Activated naive CD4-positive, alpha-beta T cell treated with Interleukin-2 at 50 U/mL for 16 hours (primary cell): ENCODE measurements at regions not wholly inside any gene's neighbourhood (a gene's known extent, or its start where the extent isn't known, plus 50 kb on each side); places are given as distances from the start of the nearest gene placed in this dataset.
A peak's percentile ranks its signal among the peaks of the same experiment; 100 is the strongest.

Experiments used
- DNase-seq: peaks from one replicate; pipeline ENCODE4 v3.0.0-alpha.2; 2020

DNA sequence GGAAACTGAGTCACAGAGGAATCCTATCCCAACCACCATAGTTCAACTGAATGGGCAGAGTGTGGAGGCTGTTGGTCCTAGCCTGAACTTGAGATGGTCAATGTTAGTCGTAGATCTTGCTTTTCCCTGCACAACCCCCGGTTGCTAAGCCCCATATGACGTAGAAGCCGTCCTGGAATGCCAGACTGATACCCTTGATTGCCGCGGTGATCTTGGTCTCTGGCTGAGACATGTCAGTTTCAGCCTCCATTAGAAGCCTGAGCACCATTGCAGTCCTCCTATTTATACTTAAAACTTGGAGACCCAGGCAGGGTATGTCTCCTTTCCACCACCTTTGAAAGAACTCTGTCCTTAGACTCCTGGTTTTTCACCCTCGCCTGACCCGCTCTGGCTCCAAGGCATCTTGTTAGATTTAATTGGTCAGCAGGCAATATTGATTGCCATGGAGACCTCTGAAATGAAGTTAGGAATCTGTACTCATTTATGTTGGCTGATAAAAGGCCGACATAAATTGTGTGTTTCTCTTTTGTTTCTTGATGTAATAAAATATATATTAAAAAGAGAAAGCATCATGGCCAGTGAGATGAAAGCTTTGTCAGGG, 53.4 kb downstream of the RPLP1 start:
- no peak for DNase-seq

DNA sequence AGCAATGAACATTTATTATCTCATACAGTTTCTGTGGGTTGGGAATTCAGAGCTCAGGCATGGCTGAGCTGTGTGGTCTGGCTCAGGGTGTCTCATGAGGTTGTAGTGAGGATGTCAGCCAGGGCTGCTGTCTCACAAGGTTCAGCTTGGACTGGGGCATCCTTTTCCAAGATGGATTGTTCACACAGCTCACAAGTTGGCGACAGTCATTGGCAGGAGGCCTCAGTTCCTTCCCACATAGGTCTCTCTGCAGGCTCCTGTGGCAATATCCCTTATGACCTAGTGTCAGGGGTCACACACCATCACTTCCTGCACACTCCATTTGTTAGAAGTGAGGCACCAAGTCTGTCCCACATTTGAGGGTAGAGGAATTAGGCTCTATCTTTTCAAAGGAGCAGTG, 56.0 kb downstream of the RPLP1 start:
- no peak for DNase-seq

GRCh38 chr15:69509131-69509530, 56.5 kb downstream of the RPLP1 start:
- DNase-seq: no peak

DNA sequence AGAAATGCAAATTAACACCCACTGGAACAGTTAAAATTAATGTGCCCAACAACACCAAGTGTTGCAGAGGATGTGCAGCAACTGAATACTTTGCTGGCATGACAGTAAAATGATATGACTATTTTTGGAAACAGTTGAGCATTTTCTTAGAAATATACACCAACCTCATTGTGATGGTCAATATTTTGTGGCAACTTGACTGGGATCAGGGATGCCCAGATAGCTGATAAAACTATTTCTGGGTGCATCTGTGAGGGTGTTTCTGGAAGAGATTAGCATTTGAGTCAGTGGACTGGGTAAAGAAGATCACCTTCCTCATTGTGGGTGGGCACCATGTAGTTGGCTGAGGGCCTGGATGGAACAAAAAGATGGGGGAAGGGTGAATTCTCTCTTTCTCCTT, 57.9 kb downstream of the RPLP1 start:
- DNase-seq: no peak

- no peak for DNase-seq
These were observed 58.4 kb downstream of the RPLP1 start for GRCh38 chr15:69511015-69511414.

DNA sequence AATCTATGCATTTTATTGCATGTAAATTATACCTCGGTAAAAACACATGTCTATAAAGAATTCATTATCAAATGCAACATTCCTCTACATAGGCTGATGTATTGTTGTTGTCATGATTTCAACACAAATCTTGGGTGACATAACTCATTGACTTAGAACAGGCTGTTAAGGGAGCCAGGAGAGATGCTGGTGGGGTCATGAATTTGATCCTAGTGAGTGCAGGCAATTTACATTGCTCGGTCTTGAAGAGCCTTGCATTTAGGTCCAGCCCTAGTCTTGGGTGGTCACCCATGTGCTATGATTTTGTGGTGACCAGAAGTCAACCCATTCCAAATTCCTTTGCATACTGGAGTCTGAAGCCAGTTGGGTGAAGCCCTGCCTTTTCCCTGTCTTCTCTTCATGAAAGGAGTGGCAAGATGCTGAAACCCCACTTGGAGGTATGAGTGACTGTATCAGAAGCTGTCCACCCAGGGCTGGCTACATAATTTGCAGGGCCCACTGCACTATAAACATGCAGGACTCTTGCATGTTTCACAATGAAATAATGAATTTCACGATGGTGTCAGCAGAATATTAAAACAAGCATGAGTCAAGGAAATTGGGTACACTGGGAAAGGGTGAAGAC, 59.2 kb downstream of the RPLP1 start:
- no peak for DNase-seq

- DNase-seq: no peak
These were observed 60.9 kb downstream of the RPLP1 start for GRCh38 chr15:69513450-69513960.

DNA sequence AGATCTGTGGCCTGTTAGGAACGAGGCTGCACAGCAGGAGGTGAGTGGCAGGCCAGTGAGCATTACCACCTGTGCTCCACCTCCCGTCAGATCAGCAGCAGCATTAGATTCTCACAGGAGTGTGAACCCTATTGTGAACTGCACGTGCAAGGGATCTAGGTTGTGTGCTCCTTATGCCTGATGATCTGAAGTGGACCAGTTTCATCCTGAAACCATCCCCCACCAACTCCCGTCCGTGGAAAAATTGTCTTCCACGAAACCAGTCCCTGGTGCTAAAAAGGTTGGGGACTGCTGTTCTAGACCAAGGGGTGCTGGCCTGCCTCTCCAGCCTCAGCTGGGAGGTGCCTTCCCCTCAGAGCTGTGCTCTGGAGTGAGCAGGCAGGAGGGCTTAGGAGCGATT, 61.4 kb downstream of the RPLP1 start:
- no peak for DNase-seq

DNA sequence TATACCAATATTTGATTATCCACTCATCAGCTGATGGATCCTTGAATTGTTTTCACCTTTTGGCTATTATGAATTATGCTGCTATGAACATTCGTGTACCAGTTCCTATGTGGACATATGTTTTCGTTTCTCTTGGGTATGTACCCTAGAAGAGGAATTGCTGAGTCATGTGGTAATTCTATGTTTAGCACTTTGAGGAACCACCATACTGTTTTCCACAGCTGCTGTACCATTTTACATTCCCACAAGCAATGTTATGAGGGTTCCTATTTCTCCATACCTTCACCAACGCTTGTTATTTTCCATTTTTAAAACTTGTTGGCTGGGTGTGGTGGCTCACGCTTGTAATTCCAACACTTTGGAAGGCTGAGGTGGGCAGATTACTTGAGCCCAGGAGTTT, 62.9 kb downstream of the RPLP1 start:
- no peak for DNase-seq

GRCh38 chr15:69515926-69516325, 63.3 kb downstream of the RPLP1 start:
- no peak for DNase-seq

DNA sequence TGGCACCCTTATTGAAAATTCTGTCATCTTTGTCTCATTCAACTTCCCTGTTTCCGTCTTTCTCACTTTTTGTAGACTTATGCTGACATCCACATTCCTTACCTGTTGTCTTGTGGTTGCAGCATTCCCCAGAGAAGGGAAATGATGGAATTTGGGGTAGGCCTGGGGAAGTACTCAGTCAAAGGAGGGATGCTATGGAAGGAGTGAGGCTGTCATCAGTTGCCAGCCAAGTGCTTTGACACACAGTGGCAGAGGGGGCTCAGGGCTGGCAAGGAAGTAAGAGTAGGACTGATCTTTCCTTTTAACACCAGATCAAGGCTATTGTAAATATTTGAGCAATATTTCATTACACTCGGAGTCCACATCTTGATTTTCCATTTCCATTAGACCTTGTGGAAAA, 64.4 kb downstream of the RPLP1 start:
- DNase-seq: no peak

GRCh38 chr15:69518806-69519205, 66.2 kb downstream of the RPLP1 start:
- no peak for DNase-seq

DNA sequence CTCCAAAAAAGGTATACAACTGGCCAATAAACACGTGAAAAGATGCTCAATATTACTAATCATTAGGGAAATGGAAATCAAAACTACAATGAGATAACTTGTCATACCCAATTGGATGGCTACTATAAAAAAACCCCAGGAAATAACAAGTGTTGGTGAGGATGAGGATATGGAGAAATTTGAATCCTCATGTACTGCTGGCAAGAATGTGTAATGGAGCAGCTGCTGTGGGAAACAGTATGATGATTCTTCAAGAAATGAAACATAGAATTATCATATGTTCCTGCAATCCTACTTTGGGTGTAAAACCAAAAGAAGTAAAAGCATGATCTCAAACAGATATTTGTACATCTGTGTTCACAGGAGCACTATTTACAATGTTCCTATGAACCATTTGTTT, 67.4 kb downstream of the RPLP1 start:
- no peak for DNase-seq

GRCh38 chr15:69522361-69522760, 69.7 kb downstream of the RPLP1 start:
- no peak for DNase-seq

GRCh38 chr15:69523010-69524001, 70.7 kb downstream of the RPLP1 start:
- DNase-seq: peak; percentile 69

- DNase-seq: no peak
These were observed 71.7 kb downstream of the RPLP1 start for GRCh38 chr15:69524296-69524695.

GRCh38 chr15:69524814-69525213, 72.2 kb downstream of the RPLP1 start:
- no peak for DNase-seq

DNA sequence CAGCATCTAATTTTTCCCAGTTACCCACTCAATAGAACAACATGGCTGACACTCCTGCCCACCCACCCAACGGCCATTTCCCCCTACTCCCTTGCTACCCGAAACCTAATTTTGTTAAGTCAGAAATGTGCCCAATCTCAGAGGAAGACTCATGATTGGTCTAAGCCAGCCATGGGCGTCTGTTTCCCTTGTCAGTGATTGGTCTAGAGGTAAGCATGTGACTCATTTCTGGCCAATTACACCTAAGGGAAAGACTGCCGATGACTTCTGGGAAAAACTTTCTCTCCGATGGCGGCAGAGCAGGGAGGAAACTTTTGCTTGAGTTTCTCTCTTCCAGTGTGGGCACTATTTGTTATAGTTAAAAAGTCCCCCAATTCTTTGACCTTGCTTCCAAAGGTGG, 72.9 kb downstream of the RPLP1 start:
- DNase-seq: no peak

GRCh38 chr15:69526081-69527061, 73.8 kb downstream of the RPLP1 start:
- no peak for DNase-seq

DNA sequence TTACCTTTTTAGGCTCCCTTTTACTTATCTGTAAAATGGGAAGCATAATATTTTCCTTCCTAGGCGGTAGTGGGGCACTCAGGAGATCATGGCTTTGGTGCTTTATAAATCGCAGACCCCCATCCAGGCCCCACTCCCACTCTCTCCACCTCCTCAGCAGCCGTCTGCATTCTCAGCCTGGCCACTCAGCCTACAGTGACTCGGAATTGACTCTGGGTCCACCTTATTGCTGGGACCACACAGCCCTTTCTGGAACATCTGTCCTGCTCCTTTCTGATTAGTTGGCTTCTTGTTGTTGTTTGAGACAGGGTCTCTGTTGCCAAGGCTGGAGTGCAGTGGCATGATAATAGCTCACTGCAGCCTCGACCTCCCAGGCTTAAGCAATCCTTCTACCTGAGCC, 76.5 kb downstream of the RPLP1 start:
- no peak for DNase-seq

- DNase-seq: no peak
These were observed 77.5 kb downstream of the RPLP1 start for GRCh38 chr15:69529961-69530633.
